ENCODE measurements at regions not wholly inside any gene's neighbourhood (a gene's known extent, or its start where the extent isn't known, plus 50 kb on each side); places are given as distances from the start of the nearest gene placed in this dataset.

DNA sequence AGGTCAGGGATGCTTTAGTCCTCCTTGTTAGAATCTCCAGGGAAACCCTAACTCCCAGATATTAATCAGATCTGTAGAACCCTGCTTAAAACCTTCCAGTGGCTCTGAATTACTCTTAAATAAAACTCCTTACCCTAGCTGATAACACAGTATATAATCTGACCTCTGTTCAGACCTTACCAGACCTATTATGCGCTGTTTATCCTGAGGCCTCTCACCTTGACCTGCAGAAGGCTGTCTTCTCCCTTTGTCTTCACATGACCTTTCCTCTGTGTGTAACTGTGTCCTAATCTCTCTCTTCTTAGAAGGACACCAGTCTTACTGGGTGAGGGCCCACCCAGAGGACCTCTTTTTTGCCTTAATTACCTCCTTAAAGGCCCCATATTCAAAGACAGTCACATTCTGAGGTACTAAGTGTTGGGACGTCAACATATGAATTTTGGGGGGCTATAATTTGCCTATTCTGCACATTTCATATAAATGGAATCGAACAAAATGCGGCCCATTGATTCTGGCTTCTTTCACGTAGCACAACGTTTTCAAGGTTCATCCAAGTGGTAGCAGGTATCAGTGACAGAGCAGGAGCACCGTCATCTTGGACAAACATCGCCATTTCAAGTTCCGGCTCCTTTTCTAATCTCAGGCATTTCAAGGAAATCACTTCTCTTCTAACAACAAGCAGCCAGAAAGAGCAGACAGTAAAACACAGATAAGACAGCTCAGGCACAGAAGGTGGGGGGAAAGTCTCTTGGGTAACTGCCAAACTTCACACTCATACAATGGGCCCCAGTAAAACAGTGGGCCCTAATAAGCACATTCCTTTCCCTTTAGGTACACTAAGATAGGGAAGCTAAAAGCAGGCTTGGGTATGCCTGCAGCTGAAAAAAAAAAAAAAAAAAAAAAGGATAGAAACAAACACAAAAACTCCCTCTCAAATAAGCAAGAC lies 200.2 kb upstream of the NUDT4 start:
- H3K36me3 ChIP-seq (ENCODE audit: control insufficient read depth in 2 of 4, insufficient read depth in 4 of 4, low read length in 3 of 4) = no peaks in the 10 kb centered on the region
- DNase-seq (ENCODE audit: low read depth in 1 of 2, low spot score in 2 of 2) = no peak
- H3K18ac ChIP-seq (ENCODE audit: extremely low read depth, low read length) = no peak overlapping the region
- no peak overlapping the region for H3K14ac ChIP-seq (ENCODE audit: insufficient read length)
- H4K20me1 ChIP-seq (replicated peaks in 1 of 2; ENCODE audit: control insufficient read depth in 1 of 2, insufficient read depth in 2 of 2, low read length in 2 of 2) = peaks cover 0 to 2% of the 10 kb centered on the region in 2 experiments
- H2BK5ac ChIP-seq (ENCODE audit: low read depth, low read length) = no peak overlapping the region
- H4K91ac ChIP-seq (replicated peaks; ENCODE audit: insufficient read length, low read length) = no peak overlapping the region
- ChIA-PET CTCF (ENCODE audit: partially characterized antibody) (no interaction called here), POLR2A (ENCODE audit: partially characterized antibody) (no interaction called here)
- no peak overlapping the region for H3K23ac ChIP-seq (ENCODE audit: insufficient read length)
- no peak overlapping the region for H2BK12ac ChIP-seq (ENCODE audit: low read depth, low read length)
- FAIRE-seq = no peak
- H3K23me2 ChIP-seq (ENCODE audit: low read depth, low read length) = no peaks in the 10 kb centered on the region
- H3K79me1 ChIP-seq (ENCODE audit: low read depth, low read length) = no peaks in the 10 kb centered on the region
- no peak overlapping the region for H3K4me3 ChIP-seq (ENCODE audit: extremely low read depth in 1 of 4, insufficient read depth in 2 of 4, low read depth in 3 of 4, low read length in 4 of 4)
- no peak overlapping the region for H3K4me2 ChIP-seq (ENCODE audit: insufficient read depth in 1 of 2, low read depth in 2 of 2, low read length in 2 of 2)
- TF ChIP-seq GABPA (IDR thresholded peaks at IDR 0.05; ENCODE audit: borderline replicate concordance, insufficient read depth, low read length) (no peak), JUN (IDR thresholded peaks at IDR 0.05; ENCODE audit: low read depth, low read length) (no peak), ZNF274 (IDR thresholded peaks at IDR 0.05; ENCODE audit: borderline replicate concordance, extremely low read depth, low read length) (no peak), TEAD4 (IDR thresholded peaks at IDR 0.05; ENCODE audit: low read depth, low read length) (no peak), NRF1 (IDR thresholded peaks at IDR 0.05; ENCODE audit: low read depth, low read length) (no peak), RXRA (IDR thresholded peaks at IDR 0.05; ENCODE audit: insufficient read depth, low read depth, low read length) (no peak), SP1 (IDR thresholded peaks at IDR 0.05; ENCODE audit: low read depth, low read length) (no peak), POU5F1 (IDR thresholded peaks at IDR 0.05; ENCODE audit: low read depth, low read length) (no peak), BRCA1 (IDR thresholded peaks at IDR 0.05; ENCODE audit: low read depth, low read length) (no peak), KDM1A (IDR thresholded peaks at IDR 0.05; ENCODE audit: borderline replicate concordance, low read length) (no peak), RNF2 (IDR thresholded peaks at IDR 0.05; ENCODE audit: borderline replicate concordance, low read depth, low read length, missing control alignments, poor library complexity, severe bottlenecking) (no peak), POLR2AphosphoS5 (IDR thresholded peaks at IDR 0.05; ENCODE audit: low read depth, low read length) (no peak)
- H3K4ac ChIP-seq (replicated peaks; ENCODE audit: insufficient read length, low read depth, low read length) = no peak overlapping the region
- H2BK15ac ChIP-seq (ENCODE audit: low read length) = no peak overlapping the region
- H2BK20ac ChIP-seq (ENCODE audit: low read length) = no peak overlapping the region
- no peaks in the 10 kb centered on the region for H3K4me1 ChIP-seq (replicated peaks in 1 of 4; ENCODE audit: control insufficient read depth in 3 of 4, insufficient read depth in 4 of 4, low read length in 3 of 4)
- H4K8ac ChIP-seq (ENCODE audit: extremely low read depth, insufficient read depth, low read length) = no peak overlapping the region
- H3K79me2 ChIP-seq (ENCODE audit: control insufficient read depth in 1 of 2, insufficient read depth in 2 of 2, low read length in 2 of 2) = no peaks in the 10 kb centered on the region
- H3K9me3 ChIP-seq (ENCODE audit: insufficient read depth in 2 of 2, low read depth in 1 of 2, low read length in 1 of 2) = peaks cover 3 to 8% of the 10 kb centered on the region in 2 experiments; a peak in 1 of 4 replicates
- no peak overlapping the region for H3K56ac ChIP-seq (replicated peaks; ENCODE audit: insufficient read length, low read depth, low read length)
- H2AK5ac ChIP-seq (ENCODE audit: low read depth, low read length) = no peak overlapping the region
- H4K5ac ChIP-seq (ENCODE audit: insufficient read length, low read depth, low read length) = no peak overlapping the region
- WGBS, 2 experiments (ENCODE audit: extremely low coverage in 1 of 2, insufficient coverage in 1 of 2, insufficient read length in 1 of 2, insufficient replicate concordance in 2 of 2, low coverage in 1 of 2, low lambda C conversion rate in 2 of 2, missing lambda C conversion rate in 1 of 2) = 87% methylated on average over 9 of the region's 9 CpGs; no CpG with 5 or more reads in 1 of the 2 experiments
- H2AFZ ChIP-seq (ENCODE audit: low read length) = no peak overlapping the region
- no peak overlapping the region for H2BK120ac ChIP-seq (replicated peaks; ENCODE audit: low read depth, low read length)
- H3K9ac ChIP-seq (replicated peaks in 1 of 4; ENCODE audit: extremely low read depth in 1 of 4, low read depth in 3 of 4, low read length in 3 of 4) = no peak overlapping the region
- no peak overlapping the region for H3K27ac ChIP-seq (ENCODE audit: low read depth, low read length)
- no peaks in the 10 kb centered on the region for H3K27me3 ChIP-seq (replicated peaks in 1 of 4; ENCODE audit: control insufficient read depth in 3 of 4, extremely low read depth in 1 of 4, insufficient read depth in 3 of 4, low read length in 3 of 4)

All from H1 (cell line).